Adipocyte (in vitro differentiated cells): ENCODE measurements at regions not wholly inside any gene's neighbourhood (a gene's known extent, or its start where the extent isn't known, plus 50 kb on each side); places are given as distances from the start of the nearest gene placed in this dataset.

Experiments used
- DNase-seq: peaks from one replicate; pipeline ENCODE4 v3.0.0-alpha.2; 2015; ENCODE audit warnings: low read depth
- H3K27me3 ChIP-seq: replicated peaks from 2 replicates; pipeline ENCODE4 v1.7.0; 2013; ENCODE audit warnings: mild to moderate bottlenecking, low read length, moderate library complexity; ENCODE audit not compliant: control insufficient read depth, insufficient read depth
- H3K36me3 ChIP-seq: 2 replicates; pipeline ENCODE4 v1.7.0; 2013; ENCODE audit warnings: low read length, mild to moderate bottlenecking, moderate library complexity; ENCODE audit not compliant: control insufficient read depth, insufficient read depth, severe bottlenecking
- H3K4me1 ChIP-seq: 2 replicates; pipeline ENCODE4 v1.7.0; 2013; ENCODE audit warnings: mild to moderate bottlenecking, low read length, moderate library complexity; ENCODE audit not compliant: control insufficient read depth, insufficient read depth
- H3K4me3 ChIP-seq: 2 replicates; pipeline ENCODE4 v1.7.0; 2013; ENCODE audit warnings: mild to moderate bottlenecking, low read length, moderate library complexity
- H3K9ac ChIP-seq: 2 replicates; pipeline ENCODE4 v1.7.0; 2013; ENCODE audit warnings: mild to moderate bottlenecking, low read length, moderate library complexity
- H3K9me3 ChIP-seq: 2 replicates; pipeline ENCODE4 v1.7.0; 2013; ENCODE audit warnings: mild to moderate bottlenecking, low read length, moderate library complexity; ENCODE audit not compliant: control insufficient read depth

- H3K4me1 ChIP-seq = no peaks in the 10 kb centered on the region
- H3K36me3 ChIP-seq = no peaks in the 10 kb centered on the region
- H3K27me3 ChIP-seq = no peaks in the 10 kb centered on the region
- no peaks in the 10 kb centered on the region for H3K9me3 ChIP-seq
- no peak for DNase-seq
- no peak overlapping the region for H3K4me3 ChIP-seq
- H3K9ac ChIP-seq = no peak overlapping the region
Measured at GRCh38 chr6:27579973-27580372, 107.1 kb upstream of the ZNF184 start.

- Histone ChIP-seq H3K9me3 (no peaks in the 10 kb centered on the region), H3K27me3 (no peaks in the 10 kb centered on the region), H3K4me3 (no peak overlapping the region), H3K4me1 (no peaks in the 10 kb centered on the region), H3K9ac (no peak overlapping the region), H3K36me3 (no peaks in the 10 kb centered on the region)
- DNase-seq = no peak
Measured at GRCh38 chr6:27577922-27578321, 105.0 kb upstream of the ZNF184 start.

GRCh38 chr6:27575594-27576361 lies 102.9 kb upstream of the ZNF184 start:
- no peaks in the 10 kb centered on the region for H3K4me1 ChIP-seq
- DNase-seq = no peak
- H3K4me3 ChIP-seq = no peak overlapping the region
- H3K36me3 ChIP-seq = no peaks in the 10 kb centered on the region
- no peaks in the 10 kb centered on the region for H3K9me3 ChIP-seq
- H3K27me3 ChIP-seq = no peaks in the 10 kb centered on the region
- no peak overlapping the region for H3K9ac ChIP-seq

- Histone ChIP-seq H3K9ac (no peak overlapping the region), H3K4me1 (no peaks in the 10 kb centered on the region), H3K4me3 (no peak overlapping the region), H3K27me3 (peaks cover 28% of the 10 kb centered on the region), H3K9me3 (no peaks in the 10 kb centered on the region), H3K36me3 (no peaks in the 10 kb centered on the region)
- no peak for DNase-seq
Measured at GRCh38 chr6:27568226-27568897, 95.5 kb upstream of the ZNF184 start.

- Histone ChIP-seq H3K4me3 (no peak overlapping the region), H3K27me3 (peaks cover 48% of the 10 kb centered on the region)
- DNase-seq = no peak
Measured at GRCh38 chr6:27565839-27566779, 93.2 kb upstream of the ZNF184 start.

GRCh38 chr6:27562027-27562410 lies 89.1 kb upstream of the ZNF184 start:
- H3K4me1 ChIP-seq = peaks cover 7% of the 10 kb centered on the region
- no peaks in the 10 kb centered on the region for H3K9me3 ChIP-seq
- H3K27me3 ChIP-seq = peaks cover 74% of the 10 kb centered on the region
- H3K9ac ChIP-seq = no peak overlapping the region
- H3K4me3 ChIP-seq = no peak overlapping the region
- DNase-seq = no peak
- H3K36me3 ChIP-seq = no peaks in the 10 kb centered on the region

More at GRCh38 chr6:27565839-27566779, 93.2 kb upstream of the ZNF184 start:
- Histone ChIP-seq H3K9me3 (no peaks in the 10 kb centered on the region), H3K9ac (no peak overlapping the region), H3K36me3 (no peaks in the 10 kb centered on the region), H3K4me1 (no peaks in the 10 kb centered on the region)

GRCh38 chr6:27558028-27558724 lies 85.3 kb upstream of the ZNF184 start:
- Histone ChIP-seq H3K4me1 (peaks cover 7% of the 10 kb centered on the region), H3K4me3 (peak overlapping the region; percentile 36), H3K36me3 (no peaks in the 10 kb centered on the region), H3K27me3 (peaks cover 60% of the 10 kb centered on the region), H3K9ac (no peak overlapping the region), H3K9me3 (no peaks in the 10 kb centered on the region)
- no peak for DNase-seq

GRCh38 chr6:27556406-27556805 lies 83.5 kb upstream of the ZNF184 start:
- Histone ChIP-seq H3K9ac (no peak overlapping the region), H3K9me3 (no peaks in the 10 kb centered on the region), H3K27me3 (peaks cover 44% of the 10 kb centered on the region), H3K4me3 (no peak overlapping the region), H3K36me3 (no peaks in the 10 kb centered on the region), H3K4me1 (peaks cover 7% of the 10 kb centered on the region)
- DNase-seq = no peak

GRCh38 chr6:27553123-27553904 lies 80.4 kb upstream of the ZNF184 start:
- peak; percentile 29 for DNase-seq
- peaks cover 9% of the 10 kb centered on the region for H3K4me1 ChIP-seq
- H3K27me3 ChIP-seq = peaks cover 21% of the 10 kb centered on the region
- no peak overlapping the region for H3K9ac ChIP-seq
- H3K4me3 ChIP-seq = no peak overlapping the region
- no peaks in the 10 kb centered on the region for H3K36me3 ChIP-seq
- no peaks in the 10 kb centered on the region for H3K9me3 ChIP-seq

GRCh38 chr6:27551607-27552006 lies 78.7 kb upstream of the ZNF184 start:
- H3K9me3 ChIP-seq = no peaks in the 10 kb centered on the region
- peaks cover 8% of the 10 kb centered on the region for H3K4me1 ChIP-seq
- H3K9ac ChIP-seq = no peak overlapping the region
- no peak for DNase-seq
- no peaks in the 10 kb centered on the region for H3K36me3 ChIP-seq
- no peak overlapping the region for H3K4me3 ChIP-seq
- peaks cover 7% of the 10 kb centered on the region for H3K27me3 ChIP-seq
